Uterus (tissue), 2 donors: ENCODE measurements at regions not wholly inside any gene's neighbourhood (a gene's known extent, or its start where the extent isn't known, plus 50 kb on each side); places are given as distances from the start of the nearest gene placed in this dataset.

Experiments
- CTCF ChIP-seq, 4 experiments: fragments of 200-600 bp in 2 of 4; fragments of 450-650 bp in 2 of 4; sonication (generic) in 2 of 4; IDR thresholded peaks; one replicate each; pipeline ENCODE4 v1.5.1; 2016 to 2019; ENCODE audit warnings: antibody characterized with exemption in 4 of 4, mild to moderate bottlenecking in 2 of 4, moderate library complexity in 1 of 4
- POLR2A ChIP-seq, 2 donors: fragments of 450-650 bp; IDR thresholded peaks; one replicate each; pipeline ENCODE4 v1.6.1; 2016; ENCODE audit warnings: antibody characterized with exemption in 2 of 2, mild to moderate bottlenecking in 1 of 2, moderate library complexity in 1 of 2

- TF ChIP-seq POLR2A (IDR thresholded peaks at IDR 0.05) (no peak), CTCF (IDR thresholded peaks at IDR 0.05) (no peak)
These were observed 269.2 kb upstream of the DAAM1 start for GRCh38 chr14:58919217-58919616.
